VCaP (cell line): ENCODE measurements at regions not wholly inside any gene's neighbourhood (a gene's known extent, or its start where the extent isn't known, plus 50 kb on each side); places are given as distances from the start of the nearest gene placed in this dataset.

Experiments used
- H3K27ac ChIP-seq: fragments of 450-650 bp; 2 replicates; pipeline ENCODE4 v1.5.1; 2017
- TF ChIP-seq, protein P1 (sequence below): fragments of 450-650 bp; conservative IDR thresholded peaks from 2 replicates; pipeline ENCODE4 v1.5.1; 2017; ENCODE audit warnings: mild to moderate bottlenecking, moderate library complexity

DNA sequence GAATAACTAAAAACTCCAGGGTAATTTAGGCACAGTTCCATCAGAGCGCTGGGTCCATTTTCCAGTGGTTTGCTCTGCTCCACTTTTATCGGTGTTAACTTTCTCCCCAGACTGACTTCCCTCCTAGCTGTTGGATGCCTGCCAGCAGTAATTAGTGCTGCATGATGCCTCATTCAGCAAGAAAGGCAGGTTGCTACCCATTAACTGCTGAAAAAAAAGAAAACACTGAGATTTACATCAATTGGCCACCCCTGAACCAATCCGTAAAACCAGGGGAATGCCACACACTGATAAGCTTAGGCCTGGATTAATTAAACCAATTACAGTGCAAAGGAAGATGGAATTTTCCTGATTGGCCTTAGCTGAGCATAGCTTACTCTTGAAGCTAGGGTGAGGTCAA, 182.4 kb upstream of the CXXC4 start:
- TF ChIP-seq, protein P1, sequence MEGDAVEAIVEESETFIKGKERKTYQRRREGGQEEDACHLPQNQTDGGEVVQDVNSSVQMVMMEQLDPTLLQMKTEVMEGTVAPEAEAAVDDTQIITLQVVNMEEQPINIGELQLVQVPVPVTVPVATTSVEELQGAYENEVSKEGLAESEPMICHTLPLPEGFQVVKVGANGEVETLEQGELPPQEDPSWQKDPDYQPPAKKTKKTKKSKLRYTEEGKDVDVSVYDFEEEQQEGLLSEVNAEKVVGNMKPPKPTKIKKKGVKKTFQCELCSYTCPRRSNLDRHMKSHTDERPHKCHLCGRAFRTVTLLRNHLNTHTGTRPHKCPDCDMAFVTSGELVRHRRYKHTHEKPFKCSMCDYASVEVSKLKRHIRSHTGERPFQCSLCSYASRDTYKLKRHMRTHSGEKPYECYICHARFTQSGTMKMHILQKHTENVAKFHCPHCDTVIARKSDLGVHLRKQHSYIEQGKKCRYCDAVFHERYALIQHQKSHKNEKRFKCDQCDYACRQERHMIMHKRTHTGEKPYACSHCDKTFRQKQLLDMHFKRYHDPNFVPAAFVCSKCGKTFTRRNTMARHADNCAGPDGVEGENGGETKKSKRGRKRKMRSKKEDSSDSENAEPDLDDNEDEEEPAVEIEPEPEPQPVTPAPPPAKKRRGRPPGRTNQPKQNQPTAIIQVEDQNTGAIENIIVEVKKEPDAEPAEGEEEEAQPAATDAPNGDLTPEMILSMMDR: no peak
- no peak overlapping the region for H3K27ac ChIP-seq

DNA sequence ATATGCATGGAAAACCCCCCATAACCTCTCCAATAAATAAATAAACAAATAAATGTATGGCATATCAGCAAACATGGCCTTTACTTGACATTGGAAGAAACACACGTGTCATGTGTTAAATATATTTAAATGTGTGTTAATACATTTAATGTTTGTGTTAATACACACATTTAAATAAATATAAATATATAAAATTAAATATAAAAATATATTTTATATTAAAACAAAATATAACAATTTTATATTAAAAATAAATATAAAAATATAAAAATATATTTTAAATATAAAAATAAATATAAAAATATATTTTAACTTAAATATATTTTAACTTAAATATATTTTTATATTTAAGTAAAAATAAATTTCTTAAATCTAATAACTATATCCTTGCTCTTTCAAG, 187.6 kb upstream of the CXXC4 start:
- H3K27ac ChIP-seq: no peak overlapping the region
- TF ChIP-seq, protein P1: no peak

DNA sequence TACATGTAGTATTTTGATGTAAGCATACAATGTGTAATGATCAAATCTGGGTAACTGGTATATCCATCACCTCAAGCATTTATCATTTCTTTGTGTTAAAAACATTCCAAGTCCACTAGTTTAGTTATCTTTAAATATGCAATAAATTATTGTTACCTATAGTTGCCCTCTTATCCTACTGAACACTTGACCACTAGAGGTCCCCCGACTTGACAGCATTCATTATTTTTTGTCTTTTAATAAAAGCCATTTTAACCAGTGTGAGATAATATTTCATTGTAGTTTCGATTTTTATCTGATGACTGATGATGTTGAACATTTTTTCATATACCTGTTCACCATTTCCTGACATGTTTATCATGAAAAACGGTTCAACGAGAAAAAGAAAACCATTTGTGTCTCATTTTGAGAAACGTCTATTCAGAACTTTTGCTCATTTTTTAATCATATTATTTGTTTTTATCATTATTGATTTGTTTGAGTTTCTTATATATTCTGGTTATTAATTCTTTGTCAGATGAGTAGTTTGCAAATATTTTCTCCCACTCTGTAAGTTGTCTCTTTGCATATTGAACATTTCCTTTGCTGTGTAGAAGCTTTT, 199.0 kb upstream of the CXXC4 start:
- H3K27ac ChIP-seq: no peak overlapping the region
- TF ChIP-seq, protein P1: peak; percentile 80

DNA sequence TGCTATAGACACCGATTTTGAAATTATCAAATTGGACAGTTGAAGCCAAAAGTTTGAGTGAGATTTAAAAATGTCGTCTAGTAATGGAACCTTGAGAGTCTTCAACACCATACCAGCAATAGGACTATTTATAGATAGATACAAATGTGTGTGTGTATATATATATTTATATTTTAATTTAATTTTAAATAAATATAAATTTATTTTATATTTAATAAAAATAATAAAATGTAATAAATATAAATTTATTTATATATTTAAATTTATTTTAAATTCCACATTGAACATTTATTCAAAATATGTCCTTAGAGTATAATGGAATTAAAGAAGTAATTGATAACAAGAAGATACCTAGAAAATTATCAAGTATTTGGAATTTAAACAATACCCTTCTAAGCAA, 221.9 kb upstream of the CXXC4 start:
- no peak overlapping the region for H3K27ac ChIP-seq
- TF ChIP-seq, protein P1: no peak

DNA sequence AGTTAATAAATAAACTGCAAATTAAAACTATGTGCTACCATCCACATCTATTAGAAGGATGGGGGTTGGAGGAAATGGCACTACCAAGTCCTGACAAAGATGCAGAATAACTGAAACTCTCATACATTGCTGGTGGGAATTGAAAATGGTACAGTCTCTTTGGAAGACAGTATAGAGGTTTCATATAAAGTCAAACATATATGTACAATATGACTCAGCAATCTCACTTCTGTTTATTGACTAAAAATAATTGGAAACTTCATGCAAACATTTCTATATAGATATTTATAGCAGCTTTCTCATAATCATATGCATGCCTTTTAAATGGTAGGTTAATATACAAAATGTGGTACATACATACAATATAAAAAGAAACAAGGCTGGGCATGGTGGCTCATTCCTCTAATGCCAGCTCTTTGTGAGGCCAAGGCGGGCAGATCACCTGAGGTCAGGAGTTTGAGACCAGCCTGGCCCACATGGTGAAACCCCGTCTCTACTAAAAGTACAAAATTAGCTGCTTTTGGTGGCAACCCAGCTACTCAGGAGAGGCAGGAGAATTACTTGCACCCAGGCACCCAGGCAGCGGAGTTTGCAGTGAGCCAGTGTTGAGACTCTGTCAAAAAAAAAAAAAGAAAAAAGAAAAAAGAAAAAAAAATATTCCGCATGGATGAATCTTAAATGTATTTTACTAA, 225.0 kb upstream of the CXXC4 start:
- no peak overlapping the region for H3K27ac ChIP-seq
- TF ChIP-seq, protein P1: no peak

DNA sequence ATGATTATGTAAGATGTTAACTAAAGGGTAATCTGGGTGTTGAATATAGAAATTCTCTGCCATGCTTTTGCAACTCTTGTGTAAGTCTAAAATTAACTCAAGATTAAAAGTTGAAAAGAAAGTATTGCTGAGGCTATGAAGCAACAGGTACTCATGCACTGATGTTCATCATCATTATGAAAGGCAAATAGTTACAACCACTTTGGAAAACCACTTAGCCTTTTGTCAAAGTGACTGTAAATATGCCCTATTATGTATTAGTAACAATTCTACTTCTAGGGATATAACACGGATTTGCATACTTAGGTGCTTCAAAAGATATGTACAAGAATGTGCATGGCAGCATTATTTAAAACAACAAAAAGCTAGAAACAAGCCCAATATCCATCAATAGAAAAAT, 227.8 kb upstream of the CXXC4 start:
- H3K27ac ChIP-seq: no peak overlapping the region
- TF ChIP-seq, protein P1: no peak

DNA sequence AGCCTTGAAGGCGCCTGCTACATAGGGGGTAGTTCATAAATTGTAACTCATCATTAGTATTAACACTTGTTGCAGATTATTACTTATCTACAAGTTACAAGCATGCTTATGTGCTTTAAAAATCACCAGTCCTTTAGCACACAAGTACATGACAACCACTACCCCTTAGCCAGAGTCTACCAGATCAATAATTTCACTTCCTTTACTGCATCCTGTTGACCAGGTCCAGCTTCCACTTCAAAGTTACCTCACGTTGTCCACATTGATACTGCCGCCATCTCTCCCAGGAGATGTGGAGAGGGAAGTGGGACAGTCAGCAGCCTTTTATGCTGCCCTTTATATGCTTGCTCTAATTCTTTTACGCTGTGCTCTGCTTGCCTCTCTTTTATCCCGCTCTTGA, 231.3 kb upstream of the CXXC4 start:
- no peak overlapping the region for H3K27ac ChIP-seq
- TF ChIP-seq, protein P1: no peak
